Kidney epithelial cell (primary cell): ENCODE measurements at regions not wholly inside any gene's neighbourhood (a gene's known extent, or its start where the extent isn't known, plus 50 kb on each side); places are given as distances from the start of the nearest gene placed in this dataset.

ENCODE experiments used
- DNase-seq: peaks from one replicate; pipeline ENCODE4 v3.0.0-alpha.2; 2010; ENCODE audit warnings: low read depth
- H3K27me3 ChIP-seq: 2 replicates; pipeline ENCODE4 v1.6.0; 2011; ENCODE audit warnings: low read length; ENCODE audit not compliant: control insufficient read depth, insufficient read depth
- H3K36me3 ChIP-seq: 2 replicates; pipeline ENCODE4 v1.5.1; 2011; ENCODE audit warnings: low read length; ENCODE audit not compliant: control insufficient read depth, insufficient read depth
- H3K4me3 ChIP-seq: 2 replicates; pipeline ENCODE4 v1.5.1; 2011; ENCODE audit warnings: low read depth, mild to moderate bottlenecking, control low read depth, low read length
- CTCF ChIP-seq: IDR thresholded peaks from 2 replicates; pipeline ENCODE4 v1.5.1; 2011; ENCODE audit warnings: mild to moderate bottlenecking, moderate library complexity, low read length, control low read depth, inconsistent platforms; ENCODE audit not compliant: insufficient read depth, poor library complexity, severe bottlenecking

- Histone ChIP-seq H3K36me3 (no peaks in the 10 kb centered on the region), H3K4me3 (no peak overlapping the region), H3K27me3 (no peaks in the 10 kb centered on the region)
- TF ChIP-seq CTCF: no peak
- DNase-seq: no peak
These were observed 198.5 kb upstream of the NEBL start for GRCh38 chr10:21095494-21096055.

GRCh38 chr10:21095073-21095472, 198.0 kb upstream of the NEBL start:
- no peak for TF ChIP-seq CTCF
- no peak for DNase-seq
- no peaks in the 10 kb centered on the region for H3K36me3 ChIP-seq
- H3K4me3 ChIP-seq: no peak overlapping the region
- H3K27me3 ChIP-seq: no peaks in the 10 kb centered on the region

- H3K27me3 ChIP-seq: no peaks in the 10 kb centered on the region
- no peak for TF ChIP-seq CTCF
- H3K4me3 ChIP-seq: no peak overlapping the region
- no peak for DNase-seq
- H3K36me3 ChIP-seq: no peaks in the 10 kb centered on the region
These were observed 195.8 kb upstream of the NEBL start for GRCh38 chr10:21092683-21093524.

GRCh38 chr10:21090609-21091082, 193.5 kb upstream of the NEBL start:
- no peaks in the 10 kb centered on the region for H3K27me3 ChIP-seq
- no peaks in the 10 kb centered on the region for H3K36me3 ChIP-seq
- H3K4me3 ChIP-seq: no peak overlapping the region
- no peak for DNase-seq
- TF ChIP-seq CTCF: no peak

- Histone ChIP-seq H3K4me3 (no peak overlapping the region), H3K27me3 (no peaks in the 10 kb centered on the region), H3K36me3 (no peaks in the 10 kb centered on the region)
- TF ChIP-seq CTCF: no peak
- DNase-seq: no peak
These were observed 190.4 kb upstream of the NEBL start for GRCh38 chr10:21087476-21087875.
